Vagina (tissue), 2 donors: ENCODE measurements at regions not wholly inside any gene's neighbourhood (a gene's known extent, or its start where the extent isn't known, plus 50 kb on each side); places are given as distances from the start of the nearest gene placed in this dataset.

Experiments
- DNase-seq, 2 donors: peaks; one replicate each; pipeline ENCODE4 v3.0.0-alpha.2; 2017; ENCODE audit errors: extremely low spot score in 2 of 2
- H3K27ac ChIP-seq: fragments of 200-600 bp; sonication (generic); one replicate; pipeline ENCODE4 v1.5.1; 2019
- H3K27me3 ChIP-seq: fragments of 200-600 bp; sonication (generic); one replicate; pipeline ENCODE4 v1.5.1; 2019
- H3K36me3 ChIP-seq, 2 donors: fragments of 200-600 bp; sonication (generic); one replicate each; pipeline ENCODE4 v1.5.1; 2017 to 2019
- H3K4me1 ChIP-seq: fragments of 200-600 bp; sonication (generic); one replicate; pipeline ENCODE4 v1.5.1; 2019
- H3K4me3 ChIP-seq, 2 donors: fragments of 200-600 bp; sonication (generic); 1 replicate in 1 of 2; 2 replicates in 1 of 2; pipeline ENCODE4 v1.5.1; 2016 to 2019
- H3K9me3 ChIP-seq: fragments of 200-600 bp; sonication (generic); one replicate; pipeline ENCODE4 v1.5.1; 2019
- POLR2A ChIP-seq, 2 donors: fragments of 450-650 bp; IDR thresholded peaks; one replicate each; pipeline ENCODE4 v1.6.1; 2017; ENCODE audit warnings: antibody characterized with exemption in 2 of 2, mild to moderate bottlenecking in 2 of 2, moderate library complexity in 2 of 2
- POLR2AphosphoS5 ChIP-seq, 2 donors: sonication (generic); formaldehyde crosslinking; IDR thresholded peaks; one replicate each; pipeline ENCODE4 v1.9.0; 2017; ENCODE audit warnings: antibody characterized with exemption in 2 of 2, mild to moderate bottlenecking in 2 of 2, low read depth in 1 of 2; ENCODE audit not compliant: insufficient read depth in 1 of 2
- intact Hi-C: fragments of 100-400 bp; cut with DNase I; formaldehyde crosslinking; loops from one replicate; pipeline ENCODE4 v1.15.1; 2023
- TF ChIP-seq, protein P1 (sequence below), 3 experiments: fragments of 450-650 bp in 2 of 3; fragments of 200-600 bp in 1 of 3; sonication (generic) in 1 of 3; IDR thresholded peaks; one replicate each; pipeline ENCODE4 v1.5.1; 2017 to 2019; ENCODE audit warnings: antibody characterized with exemption in 3 of 3, mild to moderate bottlenecking in 2 of 3, moderate library complexity in 2 of 3

DNA sequence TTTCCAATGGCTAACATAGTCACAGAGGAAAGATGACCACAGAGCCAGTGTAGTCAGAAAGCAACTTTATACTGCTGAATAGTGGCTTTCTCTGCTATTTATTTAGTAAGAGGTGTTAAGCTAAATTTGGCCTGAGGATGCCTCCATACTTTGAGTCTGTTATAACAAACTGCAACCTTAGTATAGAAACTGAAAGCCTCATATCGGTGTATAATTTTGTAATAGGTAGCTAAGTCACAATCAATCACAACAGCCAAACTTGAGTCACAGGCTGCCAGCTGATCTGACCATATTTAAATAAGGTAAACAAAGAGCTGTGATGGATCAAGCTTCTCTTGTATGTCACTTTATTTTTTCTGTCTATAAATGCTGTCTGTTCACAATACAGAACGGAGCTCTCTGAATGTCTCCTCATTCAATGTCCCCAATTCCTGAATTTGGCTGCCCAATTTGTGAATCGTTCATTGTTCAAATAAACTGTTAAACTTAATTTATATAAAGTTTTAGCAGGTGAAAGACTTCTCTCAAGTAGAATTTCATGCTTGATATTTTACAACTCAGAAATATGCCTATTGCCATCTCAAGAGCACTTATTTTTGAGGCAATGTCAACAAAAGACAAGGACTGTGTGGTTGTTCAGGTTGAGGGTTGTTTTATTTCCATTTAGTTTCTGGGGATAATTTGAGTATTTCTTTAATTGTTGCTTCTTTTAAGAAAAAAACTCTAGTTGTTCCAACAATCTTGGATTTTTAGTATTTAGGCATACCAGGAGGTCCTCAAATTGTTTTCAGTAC, 339.7 kb upstream of the B3GALT2 start:
- Histone ChIP-seq H3K4me1 (no peaks in the 10 kb centered on the region), H3K4me3 (no peak overlapping the region), H3K27ac (no peak overlapping the region), H3K9me3 (no peaks in the 10 kb centered on the region), H3K27me3 (no peaks in the 10 kb centered on the region), H3K36me3 (no peaks in the 10 kb centered on the region)
- TF ChIP-seq, protein P1, sequence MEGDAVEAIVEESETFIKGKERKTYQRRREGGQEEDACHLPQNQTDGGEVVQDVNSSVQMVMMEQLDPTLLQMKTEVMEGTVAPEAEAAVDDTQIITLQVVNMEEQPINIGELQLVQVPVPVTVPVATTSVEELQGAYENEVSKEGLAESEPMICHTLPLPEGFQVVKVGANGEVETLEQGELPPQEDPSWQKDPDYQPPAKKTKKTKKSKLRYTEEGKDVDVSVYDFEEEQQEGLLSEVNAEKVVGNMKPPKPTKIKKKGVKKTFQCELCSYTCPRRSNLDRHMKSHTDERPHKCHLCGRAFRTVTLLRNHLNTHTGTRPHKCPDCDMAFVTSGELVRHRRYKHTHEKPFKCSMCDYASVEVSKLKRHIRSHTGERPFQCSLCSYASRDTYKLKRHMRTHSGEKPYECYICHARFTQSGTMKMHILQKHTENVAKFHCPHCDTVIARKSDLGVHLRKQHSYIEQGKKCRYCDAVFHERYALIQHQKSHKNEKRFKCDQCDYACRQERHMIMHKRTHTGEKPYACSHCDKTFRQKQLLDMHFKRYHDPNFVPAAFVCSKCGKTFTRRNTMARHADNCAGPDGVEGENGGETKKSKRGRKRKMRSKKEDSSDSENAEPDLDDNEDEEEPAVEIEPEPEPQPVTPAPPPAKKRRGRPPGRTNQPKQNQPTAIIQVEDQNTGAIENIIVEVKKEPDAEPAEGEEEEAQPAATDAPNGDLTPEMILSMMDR (IDR thresholded peaks at IDR 0.05) = no peak
- TF ChIP-seq POLR2A (IDR thresholded peaks at IDR 0.05) = no peak
- no peak for TF ChIP-seq POLR2AphosphoS5 (IDR thresholded peaks at IDR 0.05; ENCODE audit: insufficient read depth in 1 of 2, low read depth in 1 of 2)
- no peak for DNase-seq
- intact Hi-C loops = no loop called here

DNA sequence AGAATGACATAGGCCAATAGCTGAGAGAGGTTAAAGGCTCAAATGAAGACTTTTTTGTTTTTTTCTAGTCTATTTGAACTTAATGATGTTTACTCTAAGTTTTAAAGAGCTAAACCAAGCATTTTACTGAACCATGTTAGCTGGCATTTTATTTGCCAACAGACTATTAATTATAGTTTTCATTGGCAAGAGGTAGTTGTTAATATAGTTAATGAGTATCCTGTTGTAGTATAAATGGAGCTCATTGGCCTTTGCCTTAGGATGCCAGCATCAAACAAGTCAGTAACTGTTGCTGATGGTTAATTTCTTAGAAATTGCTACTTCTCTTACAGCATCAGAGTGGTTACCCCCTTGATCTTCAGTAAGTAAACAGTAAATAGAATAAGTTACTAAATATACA, 339.0 kb upstream of the B3GALT2 start:
- Histone ChIP-seq H3K9me3 (no peaks in the 10 kb centered on the region), H3K4me1 (no peaks in the 10 kb centered on the region), H3K27ac (no peak overlapping the region), H3K36me3 (no peaks in the 10 kb centered on the region), H3K27me3 (no peaks in the 10 kb centered on the region), H3K4me3 (no peak overlapping the region)
- DNase-seq = no peak
- intact Hi-C loops = no loop called here
- TF ChIP-seq, protein P1 (IDR thresholded peaks at IDR 0.05) = no peak

DNA sequence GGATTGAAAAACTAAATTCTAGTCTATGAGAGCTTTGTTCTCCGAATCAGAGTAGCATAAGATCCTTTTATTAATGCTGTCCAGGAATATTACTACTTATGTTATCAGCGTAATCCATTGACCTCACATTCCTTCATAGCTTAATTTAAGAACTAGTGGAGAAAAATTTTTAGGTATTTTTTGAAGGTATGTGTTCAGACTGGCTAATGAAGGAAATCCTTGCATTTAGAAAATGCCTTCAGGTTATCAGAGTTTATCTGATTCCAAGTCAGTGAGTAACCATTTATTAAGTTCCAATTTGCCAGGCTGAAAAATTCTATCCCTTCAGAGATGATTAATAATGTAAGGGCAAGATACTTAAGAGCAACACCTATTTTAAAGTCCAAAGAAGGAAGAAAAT, 338.2 kb upstream of the B3GALT2 start:
- Histone ChIP-seq H3K4me1 (no peaks in the 10 kb centered on the region), H3K4me3 (no peak overlapping the region), H3K9me3 (no peaks in the 10 kb centered on the region), H3K27me3 (no peaks in the 10 kb centered on the region), H3K27ac (no peak overlapping the region), H3K36me3 (no peaks in the 10 kb centered on the region)
- TF ChIP-seq POLR2AphosphoS5 (IDR thresholded peaks at IDR 0.05; ENCODE audit: insufficient read depth in 1 of 2, low read depth in 1 of 2) = no peak
- intact Hi-C loops = no loop called here
- no peak for DNase-seq

DNA sequence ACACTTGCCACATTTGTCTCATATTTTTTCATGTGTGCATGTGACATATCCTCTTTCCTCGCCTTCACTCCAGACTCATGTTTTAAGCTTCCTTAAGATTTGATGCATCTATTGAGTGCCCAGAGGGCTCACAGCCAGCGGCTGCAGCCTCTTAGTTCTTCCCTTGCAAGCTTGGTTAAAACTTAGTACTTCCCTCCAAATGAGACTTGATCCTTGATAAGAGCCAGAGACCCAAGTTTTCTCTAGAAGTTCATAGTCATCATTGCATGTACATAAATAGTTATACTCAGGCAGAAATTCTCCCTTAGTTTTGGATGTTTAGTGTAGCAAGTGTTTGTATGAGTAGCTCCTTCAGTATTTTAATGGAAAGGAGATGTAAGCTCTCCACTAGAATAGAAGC, 337.6 kb upstream of the B3GALT2 start:
- H3K4me1 ChIP-seq = no peaks in the 10 kb centered on the region
- H3K4me3 ChIP-seq = no peak overlapping the region
- intact Hi-C loops = no loop called here
- no peak for DNase-seq
- TF ChIP-seq, protein P1 (IDR thresholded peaks at IDR 0.05) = no peak
- no peak for TF ChIP-seq POLR2AphosphoS5 (IDR thresholded peaks at IDR 0.05; ENCODE audit: insufficient read depth in 1 of 2, low read depth in 1 of 2)
- TF ChIP-seq POLR2A (IDR thresholded peaks at IDR 0.05) = no peak
- H3K27me3 ChIP-seq = no peaks in the 10 kb centered on the region
- H3K27ac ChIP-seq = no peak overlapping the region
- no peaks in the 10 kb centered on the region for H3K9me3 ChIP-seq
- H3K36me3 ChIP-seq = no peaks in the 10 kb centered on the region

DNA sequence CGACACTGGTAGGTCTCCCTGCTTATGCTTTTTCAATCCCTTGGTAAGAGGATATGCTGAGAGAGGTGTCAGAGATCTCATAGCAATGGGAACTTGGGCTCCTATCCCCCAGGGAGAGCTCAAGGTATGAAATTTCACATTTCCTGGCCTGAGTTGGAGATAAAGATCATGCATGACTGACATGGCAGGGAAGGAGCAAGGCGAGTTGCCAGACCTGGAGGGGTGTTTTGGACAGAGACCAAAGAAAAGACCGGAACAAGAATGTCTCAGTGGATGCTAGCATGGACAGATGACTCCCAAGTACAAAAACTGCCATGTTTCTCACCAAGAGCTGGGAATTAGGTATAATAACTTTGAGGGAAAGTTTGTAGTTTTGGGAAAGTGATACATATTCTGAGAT, 334.1 kb upstream of the B3GALT2 start:
- intact Hi-C loops = no loop called here
- H3K4me3 ChIP-seq = no peak overlapping the region
- H3K27ac ChIP-seq = no peak overlapping the region
- no peak for TF ChIP-seq POLR2AphosphoS5 (IDR thresholded peaks at IDR 0.05; ENCODE audit: insufficient read depth in 1 of 2, low read depth in 1 of 2)
- no peaks in the 10 kb centered on the region for H3K4me1 ChIP-seq
- H3K36me3 ChIP-seq = no peaks in the 10 kb centered on the region
- H3K27me3 ChIP-seq = no peaks in the 10 kb centered on the region
- DNase-seq = no peak
- no peaks in the 10 kb centered on the region for H3K9me3 ChIP-seq

DNA sequence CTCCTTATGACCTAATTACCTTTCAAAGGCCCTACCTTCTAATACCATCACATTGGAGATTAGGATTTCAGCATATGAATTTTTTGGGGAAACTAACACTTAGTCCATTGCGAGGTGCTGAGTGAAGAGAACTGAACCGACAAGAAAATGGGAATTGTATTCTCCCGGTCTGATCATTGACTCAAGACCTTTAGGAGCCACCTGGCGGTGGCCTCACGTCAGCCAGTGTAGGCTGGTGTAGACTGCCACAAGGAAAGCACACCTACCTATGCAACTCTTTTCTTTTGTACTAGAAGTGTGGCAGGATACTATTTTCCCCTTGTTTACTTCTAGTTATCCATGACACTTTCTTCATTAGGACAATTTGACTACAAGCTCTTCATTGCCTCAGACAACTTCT, 333.5 kb upstream of the B3GALT2 start:
- H3K9me3 ChIP-seq = no peaks in the 10 kb centered on the region
- no peaks in the 10 kb centered on the region for H3K4me1 ChIP-seq
- no peak overlapping the region for H3K27ac ChIP-seq
- DNase-seq = no peak
- intact Hi-C loops = no loop called here
- no peak overlapping the region for H3K4me3 ChIP-seq
- no peak for TF ChIP-seq POLR2A (IDR thresholded peaks at IDR 0.05)
- TF ChIP-seq, protein P1 (IDR thresholded peaks at IDR 0.05) = no peak
- no peak for TF ChIP-seq POLR2AphosphoS5 (IDR thresholded peaks at IDR 0.05; ENCODE audit: insufficient read depth in 1 of 2, low read depth in 1 of 2)
- H3K36me3 ChIP-seq = no peaks in the 10 kb centered on the region
- no peaks in the 10 kb centered on the region for H3K27me3 ChIP-seq
